ENCODE measurements at regions not wholly inside any gene's neighbourhood (a gene's known extent, or its start where the extent isn't known, plus 50 kb on each side); places are given as distances from the start of the nearest gene placed in this dataset.

DNA sequence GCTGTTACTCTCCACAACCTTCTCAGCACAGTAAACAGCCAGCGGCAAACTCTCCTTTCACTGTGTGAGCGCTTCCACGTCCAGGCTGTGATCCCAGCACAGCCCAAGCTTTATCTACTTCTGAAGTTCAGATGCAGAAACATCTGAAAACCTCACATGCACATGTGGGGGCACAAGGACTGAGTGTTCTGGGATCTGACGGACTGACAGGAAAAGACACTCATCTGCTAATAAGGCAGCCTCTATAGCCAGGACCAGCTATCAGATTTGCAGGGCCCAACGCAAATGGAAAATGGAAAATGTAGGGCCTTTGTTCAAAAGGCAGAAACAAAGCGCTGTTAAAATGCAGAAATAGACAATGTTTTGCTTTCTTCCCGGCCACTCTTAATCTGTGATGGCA lies 133.8 kb upstream of the ARHGAP28 start:
- TF ChIP-seq, protein P1, sequence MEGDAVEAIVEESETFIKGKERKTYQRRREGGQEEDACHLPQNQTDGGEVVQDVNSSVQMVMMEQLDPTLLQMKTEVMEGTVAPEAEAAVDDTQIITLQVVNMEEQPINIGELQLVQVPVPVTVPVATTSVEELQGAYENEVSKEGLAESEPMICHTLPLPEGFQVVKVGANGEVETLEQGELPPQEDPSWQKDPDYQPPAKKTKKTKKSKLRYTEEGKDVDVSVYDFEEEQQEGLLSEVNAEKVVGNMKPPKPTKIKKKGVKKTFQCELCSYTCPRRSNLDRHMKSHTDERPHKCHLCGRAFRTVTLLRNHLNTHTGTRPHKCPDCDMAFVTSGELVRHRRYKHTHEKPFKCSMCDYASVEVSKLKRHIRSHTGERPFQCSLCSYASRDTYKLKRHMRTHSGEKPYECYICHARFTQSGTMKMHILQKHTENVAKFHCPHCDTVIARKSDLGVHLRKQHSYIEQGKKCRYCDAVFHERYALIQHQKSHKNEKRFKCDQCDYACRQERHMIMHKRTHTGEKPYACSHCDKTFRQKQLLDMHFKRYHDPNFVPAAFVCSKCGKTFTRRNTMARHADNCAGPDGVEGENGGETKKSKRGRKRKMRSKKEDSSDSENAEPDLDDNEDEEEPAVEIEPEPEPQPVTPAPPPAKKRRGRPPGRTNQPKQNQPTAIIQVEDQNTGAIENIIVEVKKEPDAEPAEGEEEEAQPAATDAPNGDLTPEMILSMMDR (conservative IDR thresholded peaks at IDR 0.05; ENCODE audit: low read length) = no peak
- TF ChIP-seq EZH2phosphoT487 (IDR thresholded peaks at IDR 0.05; ENCODE audit: borderline replicate concordance, low read depth, low read length) = no peak
